Brain microvascular endothelial cell (primary cell): ENCODE measurements at regions not wholly inside any gene's neighbourhood (a gene's known extent, or its start where the extent isn't known, plus 50 kb on each side); places are given as distances from the start of the nearest gene placed in this dataset.
"Not testable (repeated sequence)": the region's sequence is repeated elsewhere in the genome, so short reads cannot be mapped to it uniquely, and the experiment has no call there.

Experiments
- DNase-seq: peaks from one replicate; pipeline ENCODE4 v3.0.0-alpha.2; 2020
- H3K27ac ChIP-seq: fragments of 250-450 bp; sonication (Bioruptor Pico); 2 replicates; pipeline ENCODE4 v1.5.1; 2020; ENCODE audit warnings: mild to moderate bottlenecking, moderate library complexity
- H3K27me3 ChIP-seq: fragments of 250-450 bp; sonication (Bioruptor Pico); replicated peaks from 2 replicates; pipeline ENCODE4 v1.5.1; 2020; ENCODE audit warnings: mild to moderate bottlenecking
- H3K36me3 ChIP-seq: fragments of 250-450 bp; sonication (Bioruptor Pico); replicated peaks from 2 replicates; pipeline ENCODE4 v1.5.1; 2020; ENCODE audit warnings: mild to moderate bottlenecking
- H3K4me3 ChIP-seq: 2 replicates; pipeline ENCODE4 v1.5.1; 2011; ENCODE audit warnings: low read depth, mild to moderate bottlenecking, control low read depth, low read length, moderate library complexity
- in situ Hi-C: cut with HindIII; loops from 2 replicates; pipeline ENCODE4 v1.10.0; 2017; ENCODE audit warnings: low sequenced_read_pairs, low pct_ligation_motif_present
- TF ChIP-seq, protein P1 (sequence below): IDR thresholded peaks from 2 replicates; pipeline ENCODE4 v1.5.1; 2011; ENCODE audit warnings: low read depth, mild to moderate bottlenecking, moderate library complexity, low read length, control low read depth, inconsistent platforms; ENCODE audit errors: missing control alignments

DNA sequence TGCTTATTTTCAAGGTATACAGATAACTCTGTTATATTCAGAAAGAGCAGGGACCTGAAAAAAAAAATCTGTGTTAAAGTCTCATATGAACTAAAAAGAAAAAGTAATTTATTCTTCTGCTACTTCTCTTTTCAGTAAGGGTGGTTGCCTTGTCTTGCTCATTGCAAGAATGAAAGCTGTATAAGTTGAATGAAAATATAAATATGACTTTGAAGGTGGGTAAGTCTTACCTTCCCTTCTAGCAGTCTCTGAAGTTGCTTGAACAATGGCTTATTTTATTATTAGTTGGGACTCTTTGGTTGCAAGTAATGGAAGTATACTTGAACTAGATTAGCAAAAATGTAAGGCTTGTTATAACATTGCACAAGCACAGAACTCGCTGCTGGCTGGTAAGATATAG, 1554.9 kb downstream of the SI start:
- no peak overlapping the region for H3K27ac ChIP-seq
- no peaks in the 10 kb centered on the region for H3K27me3 ChIP-seq
- in situ Hi-C loops = no loop called here
- TF ChIP-seq, protein P1, sequence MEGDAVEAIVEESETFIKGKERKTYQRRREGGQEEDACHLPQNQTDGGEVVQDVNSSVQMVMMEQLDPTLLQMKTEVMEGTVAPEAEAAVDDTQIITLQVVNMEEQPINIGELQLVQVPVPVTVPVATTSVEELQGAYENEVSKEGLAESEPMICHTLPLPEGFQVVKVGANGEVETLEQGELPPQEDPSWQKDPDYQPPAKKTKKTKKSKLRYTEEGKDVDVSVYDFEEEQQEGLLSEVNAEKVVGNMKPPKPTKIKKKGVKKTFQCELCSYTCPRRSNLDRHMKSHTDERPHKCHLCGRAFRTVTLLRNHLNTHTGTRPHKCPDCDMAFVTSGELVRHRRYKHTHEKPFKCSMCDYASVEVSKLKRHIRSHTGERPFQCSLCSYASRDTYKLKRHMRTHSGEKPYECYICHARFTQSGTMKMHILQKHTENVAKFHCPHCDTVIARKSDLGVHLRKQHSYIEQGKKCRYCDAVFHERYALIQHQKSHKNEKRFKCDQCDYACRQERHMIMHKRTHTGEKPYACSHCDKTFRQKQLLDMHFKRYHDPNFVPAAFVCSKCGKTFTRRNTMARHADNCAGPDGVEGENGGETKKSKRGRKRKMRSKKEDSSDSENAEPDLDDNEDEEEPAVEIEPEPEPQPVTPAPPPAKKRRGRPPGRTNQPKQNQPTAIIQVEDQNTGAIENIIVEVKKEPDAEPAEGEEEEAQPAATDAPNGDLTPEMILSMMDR = no peak
- no peak for DNase-seq
- no peak overlapping the region for H3K4me3 ChIP-seq
- no peaks in the 10 kb centered on the region for H3K36me3 ChIP-seq

DNA sequence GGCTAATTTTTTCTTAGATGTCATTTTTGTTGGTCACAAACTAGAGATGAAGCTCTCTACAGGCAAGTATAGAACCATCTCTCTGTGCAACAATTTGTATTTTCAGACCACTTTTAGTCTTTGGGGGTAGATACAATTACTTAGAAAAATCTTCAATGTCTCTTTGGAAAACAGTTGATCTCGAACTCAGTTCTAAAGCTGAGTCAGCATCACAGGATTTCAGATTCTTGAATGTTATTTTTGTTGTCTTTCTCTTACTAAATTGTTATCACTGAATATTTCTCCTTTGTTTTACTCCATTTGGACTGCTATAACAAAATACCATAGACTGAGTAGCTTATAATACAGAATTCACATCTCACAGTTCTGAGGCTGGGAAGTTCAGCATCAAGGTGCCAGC, 1557.0 kb downstream of the SI start:
- TF ChIP-seq, protein P1 = no peak
- in situ Hi-C loops = no loop called here

DNA sequence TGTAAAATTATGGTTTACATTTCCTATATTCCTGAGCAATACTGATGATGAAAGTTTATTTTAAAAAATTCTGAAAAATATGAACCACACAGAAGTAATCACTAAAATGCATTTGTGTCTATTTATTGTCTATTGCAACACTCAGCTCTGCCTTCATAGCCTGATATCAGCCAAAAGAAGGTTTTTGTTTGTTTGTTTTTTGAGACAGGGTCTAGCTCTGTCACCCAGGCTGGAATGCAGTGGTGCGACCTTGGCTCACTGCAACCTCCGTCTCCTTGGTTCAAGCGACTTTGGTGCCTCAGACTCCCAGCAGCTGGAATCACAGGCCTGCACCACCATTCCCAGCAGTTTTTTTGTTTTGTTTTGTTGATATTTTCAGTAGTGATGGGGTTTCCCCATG, 1560.2 kb downstream of the SI start:
- Histone ChIP-seq H3K27me3 (no peaks in the 10 kb centered on the region), H3K27ac (no peak overlapping the region), H3K4me3 (no peak overlapping the region), H3K36me3 (no peaks in the 10 kb centered on the region)
- TF ChIP-seq, protein P1 = no peak
- in situ Hi-C loops = no loop called here
- DNase-seq = no peak

More for the DNA sequence above, 1557.0 kb downstream of the SI start:
- Histone ChIP-seq H3K27ac (no peak overlapping the region), H3K36me3 (no peaks in the 10 kb centered on the region), H3K4me3 (no peak overlapping the region), H3K27me3 (no peaks in the 10 kb centered on the region)
- DNase-seq = no peak

DNA sequence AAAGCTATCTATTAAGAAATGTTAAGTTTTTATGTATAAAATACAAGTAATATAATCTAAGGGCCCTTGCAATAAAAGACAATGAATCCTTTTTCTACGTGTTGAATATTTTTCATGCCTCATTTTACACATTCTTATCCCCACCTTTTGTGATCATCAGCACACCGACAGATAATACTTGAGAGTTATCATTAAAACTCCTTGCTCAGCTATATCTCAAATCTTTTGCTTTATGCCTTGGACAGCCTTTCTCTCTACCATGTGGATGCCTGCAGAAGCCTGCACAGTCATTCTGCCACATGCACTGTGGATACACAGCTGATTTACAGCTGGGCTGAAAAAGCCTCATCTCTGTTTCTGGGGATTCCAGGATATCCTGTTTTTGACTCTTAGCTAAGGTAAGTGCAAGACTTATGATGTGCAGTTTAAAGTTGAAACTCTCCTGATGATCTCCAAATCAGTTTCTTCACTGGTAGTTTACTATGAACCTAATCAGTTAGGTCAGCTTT, 1565.1 kb downstream of the SI start:
- no peak for DNase-seq
- TF ChIP-seq, protein P1 = no peak
- Histone ChIP-seq H3K27ac (no peak overlapping the region), H3K27me3 (no peaks in the 10 kb centered on the region), H3K36me3 (no peaks in the 10 kb centered on the region), H3K4me3 (no peak overlapping the region)
- in situ Hi-C loops = no loop called here

DNA sequence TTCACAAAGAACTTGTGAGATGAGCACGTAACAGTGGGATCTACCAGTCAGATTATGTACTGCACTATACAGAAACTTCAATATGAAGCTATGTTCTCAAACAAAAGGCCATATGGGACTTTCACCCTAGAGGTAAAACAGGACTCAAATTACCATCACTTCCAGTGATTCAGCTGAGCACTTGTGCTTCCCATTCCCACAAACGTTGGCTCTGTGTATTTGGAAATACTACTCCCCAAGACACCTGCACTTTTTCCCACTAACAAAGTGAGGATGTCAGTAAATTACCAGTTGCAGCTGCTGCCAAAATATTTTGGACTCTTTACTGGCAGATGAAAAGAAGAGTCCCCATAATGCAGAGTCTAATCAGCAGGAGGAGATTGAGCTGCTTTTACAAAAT, 1570.1 kb downstream of the SI start:
- H3K27me3 ChIP-seq = no peaks in the 10 kb centered on the region
- H3K27ac ChIP-seq = no peak overlapping the region
- TF ChIP-seq, protein P1 = no peak
- in situ Hi-C loops = no loop called here
- no peak for DNase-seq
- no peak overlapping the region for H3K4me3 ChIP-seq
- no peaks in the 10 kb centered on the region for H3K36me3 ChIP-seq

DNA sequence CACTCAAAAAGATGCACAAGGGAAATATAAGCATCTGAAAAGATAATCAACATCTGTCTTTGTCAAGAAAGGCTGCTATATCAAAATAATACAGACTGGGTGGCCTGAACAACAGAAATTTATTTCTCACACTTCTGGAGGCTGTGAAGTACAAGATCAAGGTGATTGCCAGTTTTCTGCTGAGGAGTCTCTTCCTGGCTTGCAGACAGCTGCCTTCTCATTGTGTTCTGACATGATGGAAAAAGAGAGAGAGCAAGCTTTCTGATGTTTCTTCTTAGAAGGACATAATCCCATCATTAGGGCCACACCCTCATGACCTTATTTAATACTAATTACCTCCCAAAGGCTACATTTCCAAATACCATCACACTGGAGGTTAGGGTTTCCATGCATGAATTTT, 1573.3 kb downstream of the SI start:
- Histone ChIP-seq H3K27me3 (no peaks in the 10 kb centered on the region), H3K27ac (no peak overlapping the region), H3K4me3 (no peak overlapping the region), H3K36me3 (no peaks in the 10 kb centered on the region)
- TF ChIP-seq, protein P1 = no peak
- DNase-seq = no peak
- in situ Hi-C loops = no loop called here

DNA sequence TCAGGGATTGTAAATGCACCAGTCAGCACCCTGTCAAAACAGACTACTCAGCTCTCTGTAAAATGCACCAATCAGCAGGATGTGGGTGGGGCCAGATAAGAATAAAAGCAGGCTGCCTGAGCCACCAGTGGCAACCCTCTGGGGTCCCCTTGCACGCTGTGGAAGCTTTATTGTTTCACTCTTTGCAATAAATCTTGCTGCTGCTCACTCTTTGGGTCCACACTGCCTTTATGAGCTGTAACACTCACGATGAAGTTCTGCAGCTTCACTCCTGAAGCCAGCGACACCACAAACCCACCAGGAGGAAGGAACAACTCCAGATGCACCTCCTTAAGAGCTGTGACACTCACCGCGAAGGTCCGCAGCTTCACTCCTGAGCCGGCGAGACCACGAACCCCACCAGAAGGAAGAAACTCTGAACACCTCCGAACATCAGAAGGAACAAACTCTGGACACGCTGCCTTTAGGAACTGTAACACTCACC, 1578.5 kb downstream of the SI start:
- H3K27ac ChIP-seq, H3K27me3 ChIP-seq, H3K36me3 ChIP-seq, H3K4me3 ChIP-seq, DNase-seq, in situ Hi-C loops: not testable (repeated sequence)

DNA sequence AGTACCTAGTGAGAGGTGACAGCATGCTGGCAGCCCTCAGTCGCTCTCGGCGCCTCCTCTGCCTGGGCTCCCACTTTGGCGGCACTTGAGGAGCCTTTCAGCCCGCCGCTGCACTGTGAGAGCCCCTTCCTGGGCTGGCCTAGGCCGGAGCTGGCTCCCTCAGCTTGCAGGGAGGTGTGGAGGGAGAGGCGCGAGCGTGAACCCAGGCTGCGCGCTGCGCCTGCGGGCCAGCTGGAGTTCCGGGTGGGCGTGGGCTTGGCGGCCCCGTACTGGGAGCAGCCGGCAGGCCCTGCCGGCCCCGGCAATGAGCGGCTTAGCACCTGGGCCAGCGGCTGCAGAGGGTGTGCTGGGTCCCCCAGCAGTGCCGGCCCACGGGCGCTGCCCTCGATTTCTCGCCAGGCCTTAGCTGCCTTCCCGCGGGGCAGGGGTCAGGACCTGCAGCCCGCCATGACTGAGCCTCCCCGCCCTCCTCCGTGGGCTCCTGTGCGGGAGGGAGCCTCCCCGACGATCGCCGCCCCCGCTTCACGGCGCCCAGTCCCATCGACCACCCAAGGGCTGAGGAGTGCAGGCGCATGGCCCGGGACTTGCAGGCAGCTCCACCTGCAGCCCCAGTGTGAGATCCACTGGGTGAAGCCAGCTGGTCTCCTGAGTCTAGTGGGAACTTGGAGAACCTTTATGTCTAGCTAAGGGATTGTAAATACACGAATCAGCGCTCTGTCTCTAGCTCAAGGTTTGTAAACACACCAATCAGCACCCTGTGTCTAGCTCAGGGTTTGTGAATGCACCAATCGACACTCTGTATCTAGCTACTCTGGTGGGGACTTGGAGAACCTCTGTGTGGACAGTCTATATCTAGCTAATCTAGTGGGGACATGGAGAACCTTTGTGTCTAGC, 1579.2 kb downstream of the SI start:
- DNase-seq, in situ Hi-C loops, H3K27ac ChIP-seq, H3K27me3 ChIP-seq, H3K4me3 ChIP-seq, H3K36me3 ChIP-seq: not testable (repeated sequence)
